NCI-H82 treated with DMSO at 0.1 percent for 48 hours (cell line): ENCODE measurements at regions not wholly inside any gene's neighbourhood (a gene's known extent, or its start where the extent isn't known, plus 50 kb on each side); places are given as distances from the start of the nearest gene placed in this dataset.

Source experiments
- DNase-seq: peaks from one replicate; lab custom pipeline; 2025; ENCODE audit not compliant: unreplicated experiment; lab: John Stamatoyannopoulos, UW

GRCh38 chr3:74564560-74564959, 49.9 kb downstream of the CNTN3 start:
- DNase-seq, result no peak

DNA sequence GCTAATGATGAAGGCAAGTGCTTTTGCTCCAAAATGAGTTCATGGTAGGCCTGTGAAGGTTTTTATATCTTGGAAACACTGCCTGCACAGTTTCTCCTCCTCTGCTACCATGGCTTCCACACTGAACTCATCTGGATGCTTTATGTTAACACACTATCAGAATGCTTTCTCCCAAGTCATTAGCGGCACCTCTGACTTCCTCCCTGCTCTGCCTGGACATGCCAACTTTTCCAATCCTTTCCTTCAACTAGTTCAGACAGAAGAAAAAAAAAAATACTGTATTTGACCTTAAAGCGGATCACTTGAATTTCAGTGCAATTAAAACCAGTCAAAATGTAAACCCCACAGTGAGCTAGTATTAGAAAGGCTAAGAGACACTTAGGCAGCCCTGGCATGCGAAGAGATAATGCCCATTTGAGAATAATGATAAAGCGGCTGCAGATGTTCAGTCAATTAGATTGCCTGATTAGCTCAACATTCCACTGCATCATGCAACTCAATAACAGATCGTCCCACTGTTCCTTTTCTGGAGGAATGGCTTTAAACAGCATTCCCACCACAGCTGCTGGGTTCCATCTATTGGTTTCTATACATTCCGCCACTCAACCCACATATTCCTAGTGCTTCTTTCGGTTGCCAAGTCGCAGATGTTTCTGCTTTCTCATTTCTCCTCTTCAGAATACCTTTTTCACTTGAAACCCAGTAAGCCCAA, 51.7 kb downstream of the CNTN3 start:
- DNase-seq, result no peak

- no peak for DNase-seq
Measured at GRCh38 chr3:74561881-74562280, 52.6 kb downstream of the CNTN3 start.

DNA sequence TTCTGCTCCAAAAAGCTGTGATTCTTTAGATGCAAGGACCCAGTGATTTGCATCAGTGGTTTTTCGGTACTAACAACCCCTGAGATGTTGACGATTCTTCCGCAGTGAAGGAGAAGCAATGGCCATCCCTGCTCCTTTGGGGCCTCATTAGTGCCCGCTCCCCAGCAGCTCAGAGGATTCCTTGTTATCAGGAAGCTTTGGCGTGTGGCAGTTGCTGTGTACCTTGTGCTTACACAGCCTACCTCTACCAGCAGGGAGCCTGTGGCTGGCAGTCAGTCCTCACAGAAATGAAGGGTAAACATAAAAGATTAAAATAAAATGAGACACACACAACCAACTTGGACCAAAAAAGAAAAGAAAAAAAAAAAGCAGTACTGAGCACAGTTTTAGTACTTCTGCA, 55.2 kb downstream of the CNTN3 start:
- no peak for DNase-seq

DNA sequence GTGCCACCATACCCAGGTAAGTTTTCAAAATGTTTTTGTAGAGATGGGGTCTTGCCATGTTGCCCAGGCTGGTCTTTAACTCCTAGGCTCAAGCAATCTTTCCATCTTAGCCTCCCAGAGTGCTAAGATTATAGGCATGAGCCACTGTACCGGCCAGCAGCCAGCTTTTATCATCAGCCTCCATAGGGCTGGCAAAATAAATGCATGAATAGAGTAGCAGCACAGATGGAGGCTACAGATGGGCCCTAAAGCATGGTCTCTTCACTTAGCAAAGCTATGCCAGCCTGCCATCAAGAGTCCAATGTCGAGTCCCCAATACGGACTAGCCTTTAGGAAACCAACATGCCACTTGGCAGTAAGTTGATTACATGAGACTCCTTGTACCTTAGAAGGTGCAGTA, 63.8 kb downstream of the CNTN3 start:
- DNase-seq, result no peak

DNA sequence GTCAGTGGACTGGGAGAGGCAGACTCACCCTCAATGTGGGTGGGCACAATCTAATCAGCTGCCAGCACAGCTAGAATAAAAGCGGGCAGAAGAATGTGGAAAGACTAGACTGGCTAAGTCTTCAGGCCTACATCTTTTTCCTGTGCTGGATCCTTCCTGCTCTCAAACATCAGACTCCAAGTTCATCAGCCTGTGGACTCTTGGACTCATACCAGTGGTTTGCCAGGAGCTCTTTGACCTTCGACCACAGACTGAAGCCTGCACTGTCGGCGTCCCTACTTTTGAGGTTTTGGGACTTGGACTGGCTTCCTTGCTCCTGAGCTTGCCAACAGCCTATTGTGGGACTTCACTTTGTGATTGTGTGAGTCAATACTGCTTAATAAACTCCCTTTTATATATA, 68.0 kb downstream of the CNTN3 start:
- no peak for DNase-seq

DNA sequence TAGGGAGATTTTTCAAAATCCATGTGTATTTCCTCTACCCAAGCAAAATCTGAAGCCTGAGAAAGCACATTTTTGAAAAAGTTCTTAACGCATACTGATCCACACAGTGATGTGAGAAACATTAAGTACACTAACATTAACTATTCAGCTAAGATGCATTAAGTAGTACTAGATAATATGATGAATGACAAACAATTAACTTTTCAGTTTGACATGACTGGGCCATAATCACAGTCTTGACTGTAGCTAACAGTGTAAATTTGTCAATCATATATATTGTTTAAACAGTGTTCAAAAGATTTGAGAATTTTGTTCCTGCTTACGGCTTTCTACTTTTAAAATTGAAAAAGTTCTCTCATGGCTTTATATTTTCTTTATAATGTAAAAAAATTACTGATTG, 72.0 kb downstream of the CNTN3 start:
- DNase-seq, result no peak

DNA sequence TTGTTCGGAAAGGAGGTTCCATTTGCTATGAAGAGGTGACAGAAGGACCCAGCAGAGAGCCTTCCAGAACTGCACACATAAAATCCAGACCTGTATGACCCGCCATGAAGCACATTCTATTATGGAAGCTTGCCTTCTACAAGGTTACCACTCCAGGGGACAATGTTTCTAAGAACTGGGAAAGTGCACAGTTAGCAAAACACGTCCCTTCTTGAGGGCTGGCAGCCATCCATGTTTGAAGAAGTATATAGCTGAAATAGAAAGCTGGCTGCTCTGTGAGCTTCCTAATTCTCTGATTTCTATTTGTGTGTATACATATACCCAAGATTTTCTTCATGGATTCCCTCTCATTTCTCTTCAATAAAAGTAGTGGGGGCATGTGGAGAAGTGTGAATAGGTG, 74.6 kb downstream of the CNTN3 start:
- DNase-seq, result no peak

DNA sequence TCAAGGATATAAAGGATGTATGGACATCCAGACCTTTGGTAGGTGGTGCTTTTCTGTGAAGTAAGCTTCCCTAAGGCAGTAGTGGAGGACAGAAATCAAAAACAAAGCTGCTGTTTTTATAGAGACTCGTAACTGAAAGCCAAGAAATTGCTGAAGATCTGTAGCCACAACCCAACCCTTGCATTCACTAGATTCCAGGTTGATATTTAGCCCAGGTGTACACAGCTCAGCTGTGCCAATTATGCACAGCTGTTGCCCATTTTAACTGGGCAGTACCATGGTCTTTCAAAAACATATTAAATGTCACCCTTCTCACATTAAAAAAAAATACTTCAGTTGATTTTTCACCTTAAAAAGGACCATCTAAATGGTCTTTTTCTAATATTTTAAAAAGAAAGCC, 75.8 kb downstream of the CNTN3 start:
- no peak for DNase-seq

DNA sequence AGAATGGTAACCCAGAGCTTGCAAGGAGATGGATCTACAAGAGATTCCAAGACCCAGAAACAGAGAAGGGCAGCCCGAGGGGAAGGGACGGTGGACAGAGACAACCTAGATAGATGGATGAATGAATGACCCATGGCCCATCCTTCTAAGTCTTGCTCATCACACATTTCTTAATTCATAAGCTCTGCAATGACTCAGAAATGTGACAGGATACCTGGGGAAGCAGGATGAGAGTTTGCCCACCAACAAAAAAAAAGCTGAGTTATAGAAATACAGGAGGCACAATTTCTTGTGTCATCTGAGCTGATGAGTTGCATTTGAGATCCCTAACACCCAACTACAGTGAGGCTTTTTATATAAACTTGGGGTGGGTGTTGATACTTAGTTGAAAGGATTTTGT, 76.6 kb downstream of the CNTN3 start:
- no peak for DNase-seq

- no peak for DNase-seq
Measured at GRCh38 chr3:74537164-74537563, 77.3 kb downstream of the CNTN3 start.

DNA sequence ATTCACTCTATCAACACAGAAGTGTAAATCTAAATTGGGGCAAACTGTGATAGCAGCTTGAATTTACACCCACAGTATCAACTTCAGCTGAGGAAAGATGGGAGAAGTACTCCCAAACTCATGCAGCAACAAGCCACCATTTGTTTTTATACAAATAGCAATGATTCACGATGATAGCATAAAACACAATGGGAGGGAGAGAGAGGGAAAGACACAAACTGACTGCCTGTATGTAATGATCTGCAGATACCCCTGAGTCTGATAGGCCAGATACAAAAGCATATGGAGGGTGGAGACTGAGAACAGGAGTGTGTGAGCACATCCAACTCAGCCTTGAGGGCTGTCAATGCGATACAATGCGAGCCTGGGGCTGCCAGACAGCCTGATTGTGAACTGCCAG, 79.2 kb downstream of the CNTN3 start:
- DNase-seq, result no peak

DNA sequence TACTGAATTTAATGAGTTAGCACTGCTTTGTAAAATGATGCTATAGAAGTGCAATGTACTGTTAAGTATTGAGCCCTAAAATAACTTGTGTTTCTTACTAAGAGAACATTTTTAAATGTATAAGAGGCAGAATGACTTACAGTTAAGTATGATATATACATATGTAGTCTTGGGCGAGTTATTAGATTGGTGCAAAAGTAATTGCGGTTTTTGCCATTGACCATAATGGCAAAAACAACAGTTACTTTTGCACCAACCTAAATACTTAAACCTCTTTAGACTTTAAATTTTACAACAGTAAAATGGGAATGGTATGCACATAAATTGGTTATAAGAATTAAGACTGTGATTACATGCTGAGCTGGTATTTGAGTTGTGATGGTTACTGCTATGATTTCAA, 79.8 kb downstream of the CNTN3 start:
- DNase-seq, result no peak

DNA sequence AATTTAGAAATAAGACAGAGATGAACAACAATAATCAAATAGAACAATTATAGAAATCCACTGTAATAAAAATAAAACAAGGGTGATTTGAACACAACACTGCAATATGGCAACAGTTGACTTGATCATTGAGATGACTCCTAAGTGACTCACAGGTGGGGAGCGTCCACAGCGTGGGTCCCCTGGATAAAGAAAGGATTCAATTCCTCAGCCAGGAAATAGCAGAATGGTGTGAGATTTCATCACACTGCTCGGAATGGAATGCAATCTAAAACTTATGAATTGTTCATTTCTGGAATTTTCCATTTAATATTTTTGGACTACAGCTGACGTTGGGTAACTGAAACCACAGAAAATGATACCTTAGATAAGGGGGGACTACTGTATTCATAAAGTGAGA, 82.0 kb downstream of the CNTN3 start:
- DNase-seq, result no peak

- no peak for DNase-seq
Measured at GRCh38 chr3:74531491-74531890, 83.0 kb downstream of the CNTN3 start.

DNA sequence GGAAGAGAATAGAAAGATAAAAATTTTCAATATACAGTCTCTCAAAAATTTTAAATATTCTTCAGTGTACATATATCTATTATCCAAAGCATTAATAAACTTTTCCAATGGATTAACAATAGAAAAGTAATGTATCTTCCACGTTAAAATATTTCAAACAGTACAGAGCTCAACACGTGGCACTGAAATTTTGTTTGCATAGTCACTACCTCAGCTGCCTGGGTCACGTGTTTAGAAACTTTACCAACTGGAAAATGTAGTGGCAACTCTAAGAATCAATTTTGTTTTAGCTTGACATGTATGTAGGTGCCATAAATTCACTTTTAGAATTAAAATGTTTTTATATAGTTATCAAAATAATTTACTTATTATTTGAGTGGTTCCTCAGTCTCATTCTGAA, 85.3 kb downstream of the CNTN3 start:
- DNase-seq, result no peak

DNA sequence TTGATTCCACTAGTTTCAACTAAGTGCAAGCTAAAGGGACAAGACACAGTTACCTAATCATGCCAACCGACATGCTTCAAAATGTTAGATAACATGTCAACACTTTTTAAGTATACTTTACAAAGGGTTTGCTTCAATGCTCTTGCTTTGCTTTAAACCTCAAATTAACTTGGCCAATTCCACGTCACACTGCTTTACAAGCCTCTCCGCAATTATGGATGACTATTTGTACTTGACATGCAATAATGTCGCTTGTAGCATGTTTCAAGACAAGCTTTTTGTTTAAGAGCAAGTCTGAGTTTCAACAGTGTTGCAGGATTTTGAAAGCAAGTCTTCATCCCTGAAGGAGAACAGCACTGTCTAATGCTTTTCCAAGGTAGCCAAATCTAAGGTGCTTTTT, 86.9 kb downstream of the CNTN3 start:
- no peak for DNase-seq

- DNase-seq, result no peak
Measured at GRCh38 chr3:74523811-74524210, 90.6 kb downstream of the CNTN3 start.

GRCh38 chr3:74520895-74521294, 93.6 kb downstream of the CNTN3 start:
- DNase-seq, result no peak

DNA sequence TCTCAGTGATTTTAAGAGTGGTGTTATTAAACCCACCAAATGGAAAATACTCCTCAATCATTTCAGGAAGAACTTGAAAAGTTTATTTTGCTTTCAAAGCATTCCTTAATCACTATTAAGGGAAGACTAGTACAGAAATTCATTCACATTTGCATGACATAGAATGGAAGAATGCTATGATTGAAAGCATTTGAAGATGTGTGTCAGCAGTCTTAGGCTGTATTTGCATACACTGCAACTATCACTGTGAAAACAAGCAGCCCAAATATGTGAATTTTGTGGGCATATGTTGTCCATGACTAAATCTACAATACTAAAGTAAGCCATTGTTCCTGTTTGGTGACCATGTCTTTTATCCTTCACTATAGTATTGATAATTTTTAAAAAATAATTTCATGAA, 95.8 kb downstream of the CNTN3 start:
- DNase-seq, result no peak

- DNase-seq, result no peak
Measured at GRCh38 chr3:74516019-74516418, 98.4 kb downstream of the CNTN3 start.

- no peak for DNase-seq
Measured at GRCh38 chr3:74515451-74515850, 99.0 kb downstream of the CNTN3 start.

GRCh38 chr3:74511078-74511477, 103.4 kb downstream of the CNTN3 start:
- no peak for DNase-seq
